NCI-H82 (cell line): ENCODE measurements at regions not wholly inside any gene's neighbourhood (a gene's known extent, or its start where the extent isn't known, plus 50 kb on each side); places are given as distances from the start of the nearest gene placed in this dataset.
A peak's percentile ranks its signal among the peaks of the same experiment; 100 is the strongest.
"Not testable (repeated sequence)": the region's sequence is repeated elsewhere in the genome, so short reads cannot be mapped to it uniquely, and the experiment has no call there.

Experiments
- DNase-seq: peaks from one replicate; lab custom pipeline; 2025; lab: John Stamatoyannopoulos, UW

DNA sequence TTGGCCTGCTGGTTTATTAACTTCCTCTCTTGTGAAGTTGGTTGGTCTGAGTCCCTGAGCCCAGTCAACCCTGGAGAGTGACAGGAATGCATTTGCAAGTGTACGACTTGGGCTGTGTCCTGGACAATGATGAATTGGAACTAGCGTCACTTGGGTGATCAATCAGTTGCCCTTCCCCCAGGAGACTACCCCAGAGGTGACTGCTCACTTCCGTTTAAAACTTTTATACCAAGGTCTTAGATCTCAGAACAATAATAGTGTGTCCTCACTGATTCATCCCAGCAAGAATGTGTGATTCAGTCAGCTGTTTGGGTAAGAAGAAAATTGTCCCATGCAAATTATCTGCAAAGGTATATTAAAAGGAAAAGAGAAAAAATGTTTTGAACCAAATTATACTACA lies 102.9 kb upstream of the ARMC3 start:
- DNase-seq = no peak

DNA sequence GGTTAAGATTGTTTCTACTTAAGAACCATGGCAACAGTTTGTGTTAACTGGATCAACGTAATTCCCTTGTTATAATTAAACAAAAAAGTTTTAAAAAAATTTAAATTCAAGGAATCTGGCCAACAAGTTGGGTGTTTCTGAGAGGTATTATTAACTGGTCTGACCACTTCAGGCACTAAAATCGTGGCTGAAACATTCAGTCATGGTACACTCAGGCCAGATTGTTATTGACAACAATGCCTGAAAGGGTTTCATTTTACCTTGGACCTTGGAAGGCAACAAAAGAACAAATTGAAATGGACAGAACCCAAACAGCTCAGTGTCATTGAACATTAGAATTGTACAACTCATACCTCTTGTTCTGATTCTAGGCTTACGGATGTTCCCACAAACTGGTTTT lies 103.3 kb upstream of the ARMC3 start:
- DNase-seq = no peak

DNA sequence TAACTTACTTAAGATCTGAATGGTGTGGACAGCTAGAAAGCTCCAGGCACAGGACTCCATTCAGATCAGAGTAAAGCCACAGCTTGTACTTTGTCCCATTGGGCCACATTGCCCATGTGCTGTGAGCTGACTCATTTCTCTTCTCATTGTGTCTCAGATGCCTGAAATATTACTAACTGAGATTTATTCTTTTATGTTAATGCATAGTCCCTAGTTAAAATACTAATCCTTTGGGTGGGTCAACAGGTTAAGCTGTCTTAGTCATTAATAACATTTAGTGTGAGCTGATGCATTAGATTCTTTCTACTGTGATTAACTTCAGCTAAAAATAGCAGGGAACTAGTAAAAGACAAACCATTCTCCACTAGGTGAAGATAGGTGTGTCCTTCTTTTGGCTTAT lies 104.7 kb upstream of the ARMC3 start:
- DNase-seq = peak; percentile 23

DNA sequence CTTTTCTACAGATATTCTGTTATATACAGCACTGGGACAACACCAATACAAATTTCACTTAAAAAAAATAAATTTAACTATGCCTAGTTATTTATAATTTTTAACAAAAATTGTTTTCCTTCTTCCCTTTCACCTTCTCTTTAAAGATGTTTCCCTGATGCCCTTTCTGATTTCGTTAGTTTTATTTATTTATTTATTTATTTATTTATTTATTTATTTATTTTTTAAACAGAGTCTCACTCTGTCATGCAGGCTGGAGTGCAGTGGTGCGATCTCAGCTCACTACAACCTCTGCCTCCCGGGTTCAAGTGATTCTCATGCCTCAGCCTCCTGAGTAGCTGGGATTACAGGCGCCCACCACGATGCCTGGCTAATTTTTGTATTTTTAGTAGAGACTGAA lies 105.9 kb upstream of the ARMC3 start:
- DNase-seq = not testable (repeated sequence)

DNA sequence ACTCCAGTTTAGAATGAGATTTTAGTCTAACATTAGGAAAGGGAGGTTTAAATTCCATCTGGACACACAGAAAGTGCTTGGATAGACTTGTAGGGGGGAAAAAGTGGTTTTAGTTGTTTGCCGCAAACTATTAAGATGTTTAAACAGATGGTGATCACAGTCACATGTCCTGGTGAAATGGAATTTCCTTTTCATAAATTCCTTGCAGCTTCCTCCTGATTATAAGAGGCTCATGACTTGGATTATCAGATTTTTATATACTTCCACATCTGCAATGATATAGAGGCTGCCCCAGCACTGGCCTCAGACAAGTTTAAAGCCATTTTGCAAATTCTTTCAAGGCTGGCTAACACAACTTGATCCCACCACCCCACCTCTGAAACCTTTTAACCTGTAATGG lies 106.4 kb upstream of the ARMC3 start:
- no peak for DNase-seq

DNA sequence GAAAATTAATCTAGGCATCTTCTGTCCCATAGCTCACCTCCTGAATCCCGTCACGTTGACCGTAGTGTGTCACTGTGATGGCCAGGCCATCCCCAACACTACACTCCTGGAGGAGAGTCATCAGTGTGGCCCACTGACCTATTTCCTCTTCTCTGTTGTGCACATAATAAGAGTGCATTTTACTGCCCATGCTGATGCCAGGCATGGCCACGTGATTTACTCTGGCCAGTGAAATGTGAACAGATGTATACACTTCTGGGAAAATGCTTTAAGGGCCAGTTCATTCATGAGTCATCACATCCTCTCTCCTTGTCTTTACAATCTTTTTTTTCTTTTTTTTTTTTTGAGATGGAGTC lies 101.9 kb upstream of the PIP4K2A start:
- DNase-seq = no peak

DNA sequence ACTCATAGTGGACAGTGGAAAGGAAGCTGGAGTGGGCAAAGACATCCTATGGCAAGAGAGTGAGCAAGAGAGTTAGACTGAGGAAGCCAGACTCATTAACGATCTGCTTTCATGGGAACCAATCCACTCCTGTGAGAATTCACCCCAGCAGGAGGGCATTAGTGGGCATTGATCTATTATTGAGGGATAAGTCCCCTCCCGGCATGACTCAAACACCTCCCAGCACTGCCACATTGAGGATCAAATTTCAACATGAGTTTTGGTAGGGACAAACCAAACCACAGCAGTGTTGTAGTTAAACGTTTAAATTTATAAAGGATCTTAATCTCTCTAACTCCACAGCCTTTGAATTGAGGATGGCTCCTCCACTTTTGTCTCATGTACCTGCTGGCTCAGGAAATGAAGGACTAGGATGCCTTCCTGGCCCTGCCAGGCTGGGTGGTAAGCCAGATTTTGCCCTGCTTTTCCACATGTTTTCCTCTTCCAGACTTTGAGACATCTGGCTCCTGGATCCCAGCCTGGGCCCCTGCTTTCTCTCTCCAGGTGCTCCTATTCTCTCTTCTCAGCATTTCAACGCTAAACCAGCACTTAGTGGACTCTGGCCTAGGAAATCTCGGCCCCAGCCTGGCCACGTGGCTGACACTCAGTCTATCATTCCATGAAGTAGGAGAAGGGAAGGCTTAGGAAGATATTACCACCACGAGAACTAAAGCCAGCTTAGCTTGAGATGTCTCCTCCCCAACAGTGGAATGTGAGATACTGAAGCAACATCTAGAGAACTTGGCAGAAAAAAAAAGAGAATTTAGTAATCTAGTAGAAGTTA lies 96.5 kb upstream of the PIP4K2A start:
- no peak for DNase-seq

DNA sequence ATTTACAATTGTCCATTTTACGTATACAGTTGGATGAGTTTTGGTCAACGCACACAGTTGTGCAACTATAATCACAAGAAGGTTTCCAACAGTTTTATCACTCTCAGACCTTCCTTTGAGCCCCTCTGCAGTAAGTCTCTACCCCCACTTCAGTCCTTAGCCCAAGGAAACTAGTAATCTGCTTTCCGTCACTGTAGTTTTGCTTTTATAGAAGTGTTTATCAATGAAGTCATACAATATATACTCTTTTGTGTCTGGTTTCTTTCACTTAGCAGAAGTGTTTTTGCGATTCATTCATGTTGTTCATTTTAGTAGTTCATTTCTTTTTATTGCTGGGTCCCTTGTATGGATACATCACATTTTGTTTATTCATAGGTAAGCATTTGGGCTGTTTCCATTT lies 92.9 kb upstream of the PIP4K2A start:
- DNase-seq = no peak

DNA sequence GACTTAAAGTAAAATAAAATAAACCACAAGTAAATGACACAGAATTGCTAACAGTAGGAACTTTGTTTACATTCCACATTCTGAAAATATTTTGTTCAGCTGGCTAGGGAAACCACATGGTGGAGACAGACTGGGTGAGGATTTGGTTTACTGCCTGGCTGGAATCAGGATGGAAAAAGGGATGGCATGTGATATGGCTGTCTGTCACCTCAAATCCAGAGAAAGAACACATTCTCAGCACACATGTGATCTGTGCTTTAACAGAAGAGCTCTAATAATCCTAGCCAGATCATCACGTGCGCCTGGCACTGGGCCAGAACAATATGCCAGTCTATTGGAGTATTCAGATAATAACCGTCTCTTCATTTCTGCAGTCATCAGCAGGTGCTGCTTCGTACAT lies 90.9 kb upstream of the PIP4K2A start:
- peak; percentile 17 for DNase-seq

DNA sequence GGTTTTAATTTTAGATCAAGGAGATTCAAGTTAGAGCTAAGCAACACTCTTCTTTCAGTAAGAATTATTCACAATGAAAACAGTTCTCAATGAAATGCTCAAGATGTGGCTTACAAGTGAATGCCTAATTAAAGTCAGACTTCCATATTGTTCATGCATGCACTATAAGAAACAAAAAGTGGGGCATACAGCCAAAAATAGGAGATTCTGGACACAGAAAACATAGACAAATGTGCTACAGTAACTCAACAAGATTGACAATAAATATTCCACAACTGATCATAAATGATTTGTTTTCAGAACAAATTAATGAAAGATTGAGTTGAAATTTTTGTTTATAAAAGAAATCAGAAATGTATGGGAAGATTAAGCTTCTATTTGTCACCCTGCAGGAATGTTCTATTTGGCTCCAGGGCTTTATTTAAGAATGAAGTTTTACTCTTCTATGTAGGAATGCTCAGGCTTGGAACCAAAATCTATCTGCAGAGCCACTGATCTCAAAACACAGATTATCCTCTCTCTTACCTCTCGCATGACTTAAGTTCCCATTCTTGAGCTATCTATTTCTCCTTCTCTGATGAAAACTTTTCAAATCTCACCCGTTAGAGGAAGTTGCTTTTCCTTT lies 89.0 kb upstream of the PIP4K2A start:
- DNase-seq = no peak

DNA sequence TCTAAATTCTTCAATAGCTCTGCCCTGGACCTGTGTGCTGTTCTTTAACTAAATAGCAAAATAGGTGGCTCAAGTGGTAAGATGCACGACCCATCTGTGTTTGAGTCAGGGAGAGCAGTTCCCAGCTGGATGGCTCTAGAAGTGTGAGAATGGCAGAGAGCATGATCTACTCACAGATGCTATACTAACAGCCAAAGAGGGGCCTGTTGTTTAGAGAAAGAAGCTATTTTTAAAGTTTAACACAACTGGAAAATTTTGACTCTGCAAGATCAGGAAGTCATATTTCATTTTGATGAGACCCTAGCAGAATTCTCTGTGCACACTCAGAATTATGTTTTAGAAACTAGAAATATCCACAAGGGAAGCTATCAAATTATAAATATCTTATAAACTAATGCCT lies 87.4 kb upstream of the PIP4K2A start:
- no peak for DNase-seq

DNA sequence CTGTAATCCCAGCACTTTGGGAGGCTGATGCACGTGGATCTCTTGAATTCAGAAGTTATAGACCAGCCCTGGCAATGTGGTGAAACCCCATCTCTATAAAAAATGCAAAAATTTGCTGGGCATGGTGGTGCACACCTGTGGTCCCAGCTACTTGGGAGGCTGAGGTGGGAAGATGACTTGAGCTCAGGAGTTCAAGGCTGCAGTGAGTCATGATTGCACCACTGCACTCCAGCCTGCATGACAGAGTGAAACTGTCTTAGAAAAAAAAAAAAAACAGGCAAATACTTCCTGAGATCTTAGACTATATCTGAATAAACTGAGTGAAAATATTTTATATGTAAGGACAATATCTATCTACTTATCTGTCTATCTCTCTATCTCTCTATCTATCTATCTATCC lies 83.4 kb upstream of the PIP4K2A start:
- DNase-seq = not testable (repeated sequence)

DNA sequence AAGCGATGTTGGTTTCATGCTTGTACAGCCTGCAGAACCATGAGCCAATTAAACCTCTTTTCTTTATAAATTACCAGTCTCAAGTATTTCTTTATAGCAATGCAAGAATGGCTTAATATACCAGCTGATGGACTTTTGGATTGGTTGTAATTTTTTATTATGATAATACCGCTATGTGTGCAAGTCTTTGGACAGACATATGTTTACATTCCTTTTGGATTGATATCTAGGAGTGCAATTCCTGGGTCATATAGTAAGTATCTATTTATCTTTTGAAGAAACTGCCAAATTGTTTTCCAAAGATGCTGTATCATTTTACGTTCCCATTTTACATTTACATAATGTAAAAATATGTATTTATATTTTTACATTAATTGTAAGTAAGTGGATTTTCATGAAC lies 81.2 kb upstream of the PIP4K2A start:
- no peak for DNase-seq

DNA sequence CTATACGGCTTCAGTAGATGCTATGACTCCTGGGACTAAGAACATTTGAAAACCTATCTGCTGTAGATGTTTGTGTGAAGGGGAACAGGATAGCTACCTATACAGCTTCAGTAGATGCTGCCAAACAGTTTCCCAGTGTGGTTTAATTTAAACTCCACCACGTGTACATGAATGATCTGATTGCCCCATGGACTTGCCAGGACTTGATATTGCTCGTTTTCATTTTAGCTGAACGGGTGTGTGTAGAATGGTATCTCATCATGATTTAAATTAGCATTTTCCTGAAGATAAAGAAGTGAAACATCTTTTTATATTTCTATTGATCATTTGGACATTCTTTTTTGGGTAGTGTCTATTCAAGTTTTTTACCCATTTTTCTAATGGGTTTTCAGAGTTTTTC lies 77.8 kb upstream of the PIP4K2A start:
- no peak for DNase-seq

DNA sequence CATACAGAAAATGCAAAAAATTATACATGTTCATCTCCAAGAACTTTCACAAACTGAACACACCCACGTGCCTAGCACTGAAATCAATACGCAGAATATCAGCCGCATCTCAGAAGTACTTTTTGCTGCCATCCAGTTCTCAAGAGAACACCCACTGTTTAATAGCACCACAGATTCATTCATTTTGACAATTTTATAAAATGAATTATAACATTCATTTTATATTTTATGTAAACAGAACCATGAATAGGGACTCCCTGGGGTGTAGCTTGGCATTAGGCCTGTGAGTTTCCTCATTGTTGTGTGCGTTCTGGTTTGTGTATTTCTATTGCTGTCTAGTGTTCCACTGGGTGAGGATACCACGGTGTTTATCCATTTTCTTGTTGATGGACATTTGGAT lies 77.3 kb upstream of the PIP4K2A start:
- no peak for DNase-seq

DNA sequence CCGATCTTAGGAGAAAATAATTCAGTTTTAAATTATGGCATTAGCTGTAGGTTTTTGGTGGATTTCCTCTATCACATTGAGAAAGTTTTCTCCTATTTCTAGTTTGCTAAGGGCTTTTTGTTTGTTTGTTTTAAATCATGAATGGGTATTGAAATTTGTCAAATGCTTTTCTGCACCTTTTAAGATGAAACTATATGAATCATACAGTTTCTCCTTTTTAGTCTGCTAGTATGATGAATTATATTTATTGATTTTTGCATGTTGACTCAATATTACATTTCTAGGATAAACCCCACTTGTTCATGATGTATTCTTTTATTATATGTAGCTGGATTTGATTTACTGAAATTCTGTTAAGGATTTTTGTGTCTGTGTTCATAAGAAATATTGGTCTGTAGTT lies 70.3 kb upstream of the PIP4K2A start:
- DNase-seq = no peak

DNA sequence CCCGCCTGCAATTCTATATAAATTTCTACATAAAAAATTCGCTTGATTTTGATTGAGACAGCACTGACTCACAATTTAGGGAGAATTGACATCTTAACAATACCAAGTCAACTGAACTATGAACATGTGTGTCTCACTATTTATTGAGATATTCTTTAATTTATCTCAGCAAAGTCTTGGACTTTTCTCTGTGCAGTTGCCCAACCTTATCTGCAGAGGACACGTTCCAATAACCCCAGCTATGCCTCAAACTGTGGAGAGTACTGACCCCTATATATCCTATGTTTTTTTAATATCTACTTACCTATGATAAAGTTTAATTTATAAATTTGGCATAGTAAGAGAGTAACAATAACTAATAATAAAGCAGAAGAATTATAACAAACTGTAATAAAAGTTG lies 69.4 kb upstream of the PIP4K2A start:
- no peak for DNase-seq

DNA sequence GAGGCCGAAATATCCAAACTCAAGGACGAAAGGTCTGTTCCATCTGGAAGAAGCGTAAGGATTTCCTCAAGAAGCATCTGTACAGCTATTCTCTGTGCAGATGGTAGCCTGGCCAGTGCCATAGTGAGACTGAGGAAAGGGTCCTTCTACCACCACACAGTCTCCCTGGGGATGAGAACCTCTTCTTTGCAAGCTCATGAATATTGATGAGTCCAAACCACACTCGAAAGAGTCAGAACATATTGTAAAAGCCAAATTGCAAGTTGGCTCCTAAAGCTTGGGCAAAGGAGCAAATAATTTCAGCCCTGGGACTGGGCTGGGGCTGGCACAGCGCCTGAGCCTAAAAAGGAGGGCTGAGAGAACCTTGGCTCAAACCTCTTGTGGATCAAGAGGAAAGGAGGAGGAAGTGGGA lies 66.1 kb upstream of the PIP4K2A start:
- DNase-seq = no peak

DNA sequence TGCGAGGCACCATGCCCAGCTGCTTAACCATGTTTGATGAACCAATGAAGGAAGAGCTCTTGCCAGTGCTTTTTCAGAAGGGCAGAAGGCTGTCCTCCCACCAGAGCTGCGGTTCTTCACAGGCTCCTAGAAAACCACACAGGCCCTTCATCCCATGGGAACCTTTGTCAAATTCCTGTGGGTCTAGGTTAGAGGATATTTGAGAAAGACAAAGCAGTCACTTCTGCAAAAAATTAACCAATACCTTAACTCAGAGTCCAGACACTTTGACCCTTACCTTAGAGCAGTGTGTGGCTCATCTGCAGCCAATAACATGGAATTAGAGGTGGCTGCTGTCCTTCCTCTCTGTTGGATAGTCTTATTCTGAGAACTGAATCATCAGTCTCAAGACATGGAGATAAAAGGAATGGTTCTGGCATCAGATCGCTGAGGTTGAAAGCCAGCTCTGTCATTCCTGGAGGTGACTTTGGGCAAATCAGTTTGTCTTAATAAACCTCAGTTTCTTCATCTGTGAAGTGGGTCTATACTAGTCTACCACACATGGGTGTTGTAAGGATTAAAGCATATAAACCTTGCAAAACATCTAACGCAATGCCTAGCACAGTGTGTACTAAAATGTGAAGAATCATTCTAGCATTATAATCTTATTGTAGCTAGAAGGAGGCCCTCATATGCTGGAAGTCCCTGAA lies 65.1 kb upstream of the PIP4K2A start:
- DNase-seq = no peak

DNA sequence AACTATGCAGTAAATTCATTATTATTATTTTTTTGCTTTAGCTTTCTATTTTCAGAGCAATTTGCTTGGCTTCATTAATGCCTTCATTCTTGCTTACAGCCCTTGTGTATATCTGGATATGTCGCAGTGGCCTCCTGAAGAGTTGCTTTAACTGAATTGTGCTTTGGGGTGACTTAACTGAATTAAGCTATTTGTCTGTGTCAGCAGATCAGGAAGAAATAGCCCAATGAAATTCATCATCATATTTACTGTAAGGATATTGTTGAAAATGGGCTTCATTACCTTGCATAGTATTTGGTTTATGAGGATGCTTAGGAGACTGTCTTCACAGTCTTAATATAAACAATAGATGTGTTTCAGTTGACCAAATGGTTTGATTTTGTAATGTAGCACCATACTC lies 59.7 kb upstream of the PIP4K2A start:
- DNase-seq = no peak

DNA sequence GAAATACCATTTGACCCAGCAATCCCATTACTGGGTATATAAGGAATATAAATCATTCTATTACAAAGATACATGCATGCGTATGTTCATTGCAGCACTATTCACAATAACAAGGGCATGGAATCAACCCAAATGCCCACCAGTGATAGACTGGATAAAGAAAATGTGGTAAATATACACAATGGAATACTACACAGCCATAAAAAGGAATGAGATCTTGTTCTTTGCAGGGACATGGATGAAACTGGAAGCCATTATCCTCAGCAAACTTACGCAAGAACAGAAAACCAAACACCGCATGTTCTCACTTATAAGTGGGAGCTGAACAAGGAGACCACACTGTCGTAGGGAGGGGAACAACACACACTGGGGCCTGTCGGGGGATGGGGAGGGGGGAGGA lies 57.3 kb upstream of the PIP4K2A start:
- not testable (repeated sequence) for DNase-seq

DNA sequence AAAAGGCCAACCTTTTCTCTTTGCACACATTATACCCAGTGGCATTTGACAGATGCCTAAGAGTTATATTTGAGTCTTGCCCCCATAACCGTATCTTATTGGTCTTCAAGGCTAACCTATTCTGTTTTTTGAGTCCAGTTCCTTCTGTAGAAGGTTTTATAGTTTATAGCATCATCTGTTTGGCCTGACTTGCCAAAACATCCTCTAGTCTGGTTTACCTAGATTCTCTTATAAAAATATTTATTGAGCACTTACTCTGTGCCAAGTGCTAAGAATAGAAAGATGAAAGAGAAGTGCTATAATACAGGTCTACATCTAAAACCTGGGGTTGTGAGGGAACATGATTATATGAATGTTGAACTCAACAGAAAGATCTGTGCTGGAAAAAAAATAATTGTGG lies 55.9 kb upstream of the PIP4K2A start:
- DNase-seq = no peak

DNA sequence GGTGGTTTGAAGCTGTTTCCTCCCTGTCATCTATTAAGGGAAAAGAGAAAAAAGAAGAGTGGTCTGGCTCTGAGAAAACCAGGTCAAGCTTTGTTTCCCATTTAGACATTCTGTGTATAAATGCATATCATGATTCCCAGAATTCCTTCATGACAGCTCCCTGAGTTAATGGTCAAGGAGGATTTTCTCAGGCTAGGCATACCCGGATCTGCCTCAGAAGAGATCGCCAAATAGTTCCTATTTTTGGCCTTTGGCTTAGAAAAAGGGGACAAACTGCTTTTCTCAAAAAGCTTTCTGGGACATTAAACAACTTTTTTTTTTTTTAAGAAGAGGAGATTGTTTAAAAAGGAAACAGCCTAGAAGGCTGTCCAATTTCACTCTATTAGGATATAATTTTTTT lies 53.5 kb upstream of the PIP4K2A start:
- no peak for DNase-seq
